ENCODE measurements at regions not wholly inside any gene's neighbourhood (a gene's known extent, or its start where the extent isn't known, plus 50 kb on each side); places are given as distances from the start of the nearest gene placed in this dataset.

GRCh38 chr5:158559066-158559465 is 540.6 kb downstream of the EBF1 start:
- in situ Hi-C loops (cut with HindIII; ENCODE audit: low sequenced_read_pairs), result no loop called here

- in situ Hi-C loops (cut with HindIII; ENCODE audit: low sequenced_read_pairs), result no loop called here
These were observed 545.8 kb downstream of the EBF1 start for GRCh38 chr5:158553962-158554336.

GRCh38 chr5:158553195-158553961 is 546.3 kb downstream of the EBF1 start:
- in situ Hi-C loops (cut with HindIII; ENCODE audit: low sequenced_read_pairs), result no loop called here

- in situ Hi-C loops (cut with HindIII; ENCODE audit: low sequenced_read_pairs), result no loop called here
These were observed 547.5 kb downstream of the EBF1 start for GRCh38 chr5:158552241-158552640.

GRCh38 chr5:158549311-158549710 is 550.4 kb downstream of the EBF1 start:
- in situ Hi-C loops (cut with HindIII; ENCODE audit: low sequenced_read_pairs), result no loop called here

GRCh38 chr5:158546748-158547147 is 553.0 kb downstream of the EBF1 start:
- in situ Hi-C loops (cut with HindIII; ENCODE audit: low sequenced_read_pairs), result no loop called here

- in situ Hi-C loops (cut with HindIII; ENCODE audit: low sequenced_read_pairs), result no loop called here
These were observed 553.7 kb downstream of the EBF1 start for GRCh38 chr5:158545949-158546530.

GRCh38 chr5:158544388-158545339 is 555.1 kb downstream of the EBF1 start:
- in situ Hi-C loops (cut with HindIII; ENCODE audit: low sequenced_read_pairs), result no loop called here

- in situ Hi-C loops (cut with HindIII; ENCODE audit: low sequenced_read_pairs), result no loop called here
These were observed 556.0 kb downstream of the EBF1 start for GRCh38 chr5:158543539-158544387.

GRCh38 chr5:158541536-158542297 is 558.0 kb downstream of the EBF1 start:
- in situ Hi-C loops (cut with HindIII; ENCODE audit: low sequenced_read_pairs), result no loop called here

GRCh38 chr5:158538506-158539074 is 561.1 kb downstream of the EBF1 start:
- in situ Hi-C loops (cut with HindIII; ENCODE audit: low sequenced_read_pairs), result no loop called here

GRCh38 chr5:158537366-158537765 is 562.4 kb downstream of the EBF1 start:
- in situ Hi-C loops (cut with HindIII; ENCODE audit: low sequenced_read_pairs), result no loop called here

GRCh38 chr5:158534203-158534602 is 565.5 kb downstream of the EBF1 start:
- in situ Hi-C loops (cut with HindIII; ENCODE audit: low sequenced_read_pairs), result no loop called here

- in situ Hi-C loops (cut with HindIII; ENCODE audit: low sequenced_read_pairs), result no loop called here
These were observed 567.0 kb downstream of the EBF1 start for GRCh38 chr5:158532739-158533138.

GRCh38 chr5:158531860-158532259 is 567.9 kb downstream of the EBF1 start:
- in situ Hi-C loops (cut with HindIII; ENCODE audit: low sequenced_read_pairs), result no loop called here

GRCh38 chr5:158530115-158530514 is 569.6 kb downstream of the EBF1 start:
- in situ Hi-C loops (cut with HindIII; ENCODE audit: low sequenced_read_pairs), result no loop called here

GRCh38 chr5:158529454-158529853 is 570.3 kb downstream of the EBF1 start:
- in situ Hi-C loops (cut with HindIII; ENCODE audit: low sequenced_read_pairs), result loop anchor here (10.0 kb wide), 1 partner anchor 65 kb away; no protein-coding TSS in a partner anchor

- in situ Hi-C loops (cut with HindIII; ENCODE audit: low sequenced_read_pairs), result loop anchor here (10.0 kb wide), 1 partner anchor 61 kb away; no protein-coding TSS in a partner anchor
These were observed 574.1 kb downstream of the EBF1 start for GRCh38 chr5:158525663-158526062.

GRCh38 chr5:158524070-158524469 is 575.6 kb downstream of the EBF1 start:
- in situ Hi-C loops (cut with HindIII; ENCODE audit: low sequenced_read_pairs), result loop anchor here (10.0 kb wide), 1 partner anchor 59 kb away; no protein-coding TSS in a partner anchor
